Parathyroid adenoma (tissue), 2 donors: ENCODE measurements at regions not wholly inside any gene's neighbourhood (a gene's known extent, or its start where the extent isn't known, plus 50 kb on each side); places are given as distances from the start of the nearest gene placed in this dataset.
"Not testable (repeated sequence)": the region's sequence is repeated elsewhere in the genome, so short reads cannot be mapped to it uniquely, and the experiment has no call there.

Experiments used
- H2AFZ ChIP-seq: fragments of 300-600 bp; sonication (generic); one replicate; pipeline ENCODE4 v1.7.0; 2017; ENCODE audit warnings: antibody characterized with exemption, mild to moderate bottlenecking
- H3K27ac ChIP-seq: fragments of 300-600 bp; sonication (generic); one replicate; pipeline ENCODE4 v1.7.0; 2017
- H3K27me3 ChIP-seq: fragments of 300-600 bp; sonication (generic); one replicate; pipeline ENCODE4 v1.7.0; 2017; ENCODE audit warnings: low read length; ENCODE audit not compliant: control insufficient read depth, insufficient read depth
- H3K36me3 ChIP-seq: fragments of 300-600 bp; sonication (generic); one replicate; pipeline ENCODE4 v1.7.0; 2017; ENCODE audit warnings: low read length; ENCODE audit not compliant: control insufficient read depth, insufficient read depth
- H3K4me1 ChIP-seq: fragments of 300-600 bp; sonication (generic); one replicate; pipeline ENCODE4 v1.7.0; 2017; ENCODE audit warnings: control low read depth
- H3K4me2 ChIP-seq: fragments of 300-600 bp; sonication (generic); one replicate; pipeline ENCODE4 v1.7.0; 2017; ENCODE audit warnings: low read length
- H3K4me3 ChIP-seq: fragments of 300-600 bp; sonication (generic); one replicate; pipeline ENCODE4 v1.7.0; 2017; ENCODE audit warnings: low read depth, low read length
- H3K79me2 ChIP-seq: fragments of 300-600 bp; sonication (generic); one replicate; pipeline ENCODE4 v1.7.0; 2017; ENCODE audit warnings: control low read depth
- H3K9ac ChIP-seq: fragments of 300-600 bp; sonication (generic); one replicate; pipeline ENCODE4 v1.7.0; 2017; ENCODE audit warnings: mild to moderate bottlenecking
- H3K9me3 ChIP-seq: fragments of 300-600 bp; sonication (generic); one replicate; pipeline ENCODE4 v1.7.0; 2017; ENCODE audit warnings: low read length; ENCODE audit not compliant: control insufficient read depth
- CTCF ChIP-seq: fragments of 300-600 bp; sonication (generic); IDR thresholded peaks from one replicate; pipeline ENCODE4 v1.7.0; 2017; ENCODE audit warnings: antibody characterized with exemption, mild to moderate bottlenecking
- donor health status: primary hyperparathyroidism.

GRCh38 chr18:78268226-78268988, 711.2 kb upstream of the SALL3 start:
- H3K4me2 ChIP-seq = no peak overlapping the region
- H3K79me2 ChIP-seq = no peaks in the 10 kb centered on the region
- H3K9ac ChIP-seq = no peak overlapping the region
- H3K4me1 ChIP-seq = no peaks in the 10 kb centered on the region
- no peak overlapping the region for H2AFZ ChIP-seq
- H3K27me3 ChIP-seq = no peaks in the 10 kb centered on the region
- no peak overlapping the region for H3K27ac ChIP-seq
- no peak overlapping the region for H3K4me3 ChIP-seq
- H3K9me3 ChIP-seq = no peaks in the 10 kb centered on the region
- H3K36me3 ChIP-seq = no peaks in the 10 kb centered on the region
- TF ChIP-seq CTCF = no peak

- Histone ChIP-seq H3K4me1 (no peaks in the 10 kb centered on the region), H3K27me3 (no peaks in the 10 kb centered on the region), H3K36me3 (no peaks in the 10 kb centered on the region), H3K27ac (no peak overlapping the region), H3K79me2 (no peaks in the 10 kb centered on the region), H3K4me2 (no peak overlapping the region), H3K9ac (no peak overlapping the region), H2AFZ (no peak overlapping the region), H3K4me3 (no peak overlapping the region), H3K9me3 (no peaks in the 10 kb centered on the region)
- no peak for TF ChIP-seq CTCF
Measured at GRCh38 chr18:78271790-78272189, 707.8 kb upstream of the SALL3 start.

GRCh38 chr18:78273876-78274275, 705.7 kb upstream of the SALL3 start:
- no peak overlapping the region for H3K9ac ChIP-seq
- no peak overlapping the region for H3K4me2 ChIP-seq
- no peaks in the 10 kb centered on the region for H3K79me2 ChIP-seq

GRCh38 chr18:78283425-78283824, 696.2 kb upstream of the SALL3 start:
- H3K4me2 ChIP-seq, H3K27me3 ChIP-seq, H2AFZ ChIP-seq, H3K4me3 ChIP-seq, H3K79me2 ChIP-seq, H3K27ac ChIP-seq, H3K36me3 ChIP-seq, H3K4me1 ChIP-seq, H3K9ac ChIP-seq, H3K9me3 ChIP-seq: not testable (repeated sequence)

More at GRCh38 chr18:78273876-78274275, 705.7 kb upstream of the SALL3 start:
- no peaks in the 10 kb centered on the region for H3K36me3 ChIP-seq
- no peak overlapping the region for H3K27ac ChIP-seq
- H3K9me3 ChIP-seq = no peaks in the 10 kb centered on the region
- no peaks in the 10 kb centered on the region for H3K27me3 ChIP-seq
- no peak for TF ChIP-seq CTCF
- no peaks in the 10 kb centered on the region for H3K4me1 ChIP-seq
- no peak overlapping the region for H2AFZ ChIP-seq
- H3K4me3 ChIP-seq = no peak overlapping the region

- Histone ChIP-seq H3K27ac (no peak overlapping the region), H3K36me3 (no peaks in the 10 kb centered on the region), H3K27me3 (no peaks in the 10 kb centered on the region), H3K4me2 (no peak overlapping the region), H3K79me2 (no peaks in the 10 kb centered on the region), H3K4me3 (no peak overlapping the region), H3K9me3 (no peaks in the 10 kb centered on the region), H3K4me1 (no peaks in the 10 kb centered on the region), H3K9ac (no peak overlapping the region), H2AFZ (no peak overlapping the region)
- TF ChIP-seq CTCF = no peak
Measured at GRCh38 chr18:78292618-78293380, 686.8 kb upstream of the SALL3 start.
